Esophagus mucosa (tissue), 1 donor: ENCODE measurements at regions not wholly inside any gene's neighbourhood (a gene's known extent, or its start where the extent isn't known, plus 50 kb on each side); places are given as distances from the start of the nearest gene placed in this dataset.

Experiments used
- ATAC-seq: fragments of 200-7000 bp; cut with Tn5 transposase; one replicate; pipeline ENCODE4 v1.9.1; 2020
- donor health status: DM: yes; HTN: yes; CAD: no.

GRCh38 chr12:77489331-77489970, 341.2 kb upstream of the NAV3 start:
- no peak for ATAC-seq

DNA sequence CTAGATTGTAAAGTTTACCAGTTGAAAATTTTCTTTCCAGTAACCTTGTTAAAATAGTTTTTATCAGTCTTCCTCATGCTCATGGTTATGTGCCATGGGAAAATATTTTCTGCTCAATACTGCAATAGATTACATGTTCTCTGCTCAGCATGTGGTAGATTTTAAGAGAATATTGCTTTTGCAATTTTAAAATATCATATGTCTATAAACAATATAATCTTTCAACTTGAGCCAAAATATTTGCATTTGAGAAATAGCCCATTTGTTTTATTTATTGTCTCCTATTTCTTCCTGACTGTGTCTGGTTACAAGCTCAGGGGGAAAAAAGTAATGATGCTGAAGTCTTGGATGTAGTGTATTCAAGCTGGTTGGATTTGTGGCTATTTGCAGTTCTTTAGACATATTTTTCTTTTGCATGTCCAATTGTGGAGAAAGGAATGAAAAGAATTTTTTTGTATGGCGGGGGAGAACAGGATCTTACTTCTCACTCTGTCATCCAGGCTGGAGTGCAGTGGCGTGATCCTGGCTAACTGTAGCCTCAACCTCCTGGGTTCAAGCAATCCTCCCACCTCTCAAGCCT, 342.6 kb upstream of the NAV3 start:
- no peak for ATAC-seq

DNA sequence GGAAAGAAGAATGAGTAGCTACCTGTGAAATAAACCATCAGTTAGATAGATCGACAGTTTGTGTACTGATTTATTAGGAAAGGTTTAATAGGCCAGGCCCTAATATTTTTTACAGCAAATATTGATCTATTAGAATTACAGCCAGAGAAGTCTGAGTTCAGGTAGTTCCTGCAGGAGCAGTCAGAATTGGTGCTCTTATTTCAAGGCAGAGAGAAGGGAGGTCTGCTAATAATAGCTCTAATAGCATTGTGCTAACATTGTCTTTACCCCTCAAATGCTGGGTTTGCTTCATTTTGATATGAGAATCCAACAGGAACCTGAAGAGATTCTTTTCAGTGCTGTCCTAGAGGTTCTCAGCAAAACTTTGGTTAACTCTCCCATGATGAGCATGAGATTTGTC, 343.8 kb upstream of the NAV3 start:
- no peak for ATAC-seq

DNA sequence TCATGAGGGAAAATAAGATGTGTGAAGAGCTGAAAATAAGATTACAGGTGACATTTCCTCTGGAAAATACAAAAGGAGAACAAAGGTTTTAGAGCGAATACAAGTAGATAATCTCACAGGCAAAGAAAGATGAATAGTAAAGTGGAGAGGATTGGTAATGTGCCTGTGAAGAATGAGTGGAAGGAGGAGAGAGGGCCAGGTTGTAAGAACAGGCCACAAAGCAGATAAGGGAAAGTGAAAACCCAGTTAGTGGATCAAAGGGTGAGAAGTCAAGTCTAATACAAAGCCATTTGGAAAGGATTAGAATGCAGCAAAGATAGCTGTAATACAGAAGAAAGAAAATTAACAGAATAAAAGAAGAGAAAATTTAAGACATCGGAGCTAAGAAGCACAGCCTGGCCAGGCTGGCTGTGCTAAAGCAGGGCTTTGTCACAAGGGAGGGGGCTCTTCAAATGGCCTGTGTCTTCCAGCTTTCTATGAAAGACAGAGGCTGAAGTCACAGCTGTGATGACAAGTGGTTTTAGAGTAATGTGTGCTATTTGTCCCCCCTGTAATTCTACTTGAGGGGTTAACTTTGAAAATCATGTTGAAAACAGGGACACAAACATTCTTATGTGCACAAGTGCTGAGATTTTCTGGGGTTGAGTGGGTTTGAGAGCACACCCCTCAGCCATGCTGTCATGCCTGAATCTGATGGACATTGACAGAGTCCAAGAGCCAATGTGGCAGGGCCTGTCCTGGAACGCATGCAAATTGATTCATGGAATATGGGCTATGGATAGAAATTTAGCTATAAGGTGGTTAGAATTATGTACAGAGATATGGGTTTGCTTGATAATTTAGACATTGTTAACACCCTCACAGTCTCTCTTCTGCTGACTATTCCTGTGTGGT, 344.5 kb upstream of the NAV3 start:
- ATAC-seq = no peak

DNA sequence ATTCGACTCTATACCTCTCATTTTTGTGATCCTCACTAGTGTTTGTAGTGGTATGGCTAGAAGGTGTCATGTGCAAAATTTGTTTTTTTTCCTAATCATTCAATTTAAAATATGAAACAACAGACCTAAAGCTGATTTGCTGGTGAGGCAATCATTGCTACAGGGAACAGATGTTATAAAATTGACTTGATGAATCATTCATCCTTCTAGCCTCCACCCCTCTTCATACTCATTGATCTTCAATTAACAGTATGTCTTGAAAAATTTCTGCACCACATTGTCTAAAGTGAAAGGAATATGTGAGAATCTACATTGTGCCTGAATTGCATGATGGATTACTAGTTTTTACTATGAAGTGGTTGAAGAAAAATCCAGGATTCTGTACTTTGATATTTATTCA, 349.0 kb upstream of the NAV3 start:
- ATAC-seq = no peak

- no peak for ATAC-seq
These were observed 352.7 kb upstream of the NAV3 start for GRCh38 chr12:77477907-77478533.

DNA sequence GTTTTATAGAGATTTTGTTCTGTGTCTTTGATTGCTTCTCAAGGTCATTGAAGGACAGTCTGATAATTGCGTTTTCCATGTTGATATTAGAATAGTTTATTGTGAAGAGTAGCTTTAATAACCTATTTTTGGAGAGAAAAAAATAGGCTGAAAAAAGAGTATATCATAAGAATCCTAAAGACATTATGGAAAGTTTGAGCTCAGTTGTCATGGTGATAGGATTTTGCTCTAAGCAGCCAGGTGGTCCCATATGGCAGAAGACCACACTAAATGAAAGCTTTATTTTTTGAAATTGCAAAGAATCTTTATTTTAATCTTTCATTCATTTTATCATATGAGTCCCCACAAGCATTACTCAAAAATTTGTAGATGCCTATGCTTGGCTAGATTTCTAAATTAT, 358.9 kb upstream of the NAV3 start:
- ATAC-seq = no peak

GRCh38 chr12:77469578-77470333, 360.9 kb upstream of the NAV3 start:
- ATAC-seq = no peak

DNA sequence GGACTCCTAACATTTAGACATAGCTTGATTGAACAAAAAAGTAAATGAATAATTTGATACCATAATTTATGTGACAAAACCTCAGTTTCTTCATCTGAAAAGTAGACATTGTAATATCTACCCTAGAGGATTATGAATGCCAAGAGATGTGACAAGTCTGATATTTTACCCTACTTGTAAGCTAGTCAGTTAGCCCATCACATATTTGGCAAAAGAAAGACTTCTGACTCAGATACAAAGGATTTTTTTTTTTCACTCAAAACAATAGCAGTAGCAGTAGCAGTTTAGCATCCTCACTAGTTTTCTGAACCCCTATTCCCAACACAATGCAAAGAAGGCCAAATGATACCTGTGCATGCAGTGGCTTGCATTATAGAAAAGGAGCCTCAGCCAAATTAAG, 377.3 kb upstream of the E2F7 start:
- ATAC-seq = no peak

DNA sequence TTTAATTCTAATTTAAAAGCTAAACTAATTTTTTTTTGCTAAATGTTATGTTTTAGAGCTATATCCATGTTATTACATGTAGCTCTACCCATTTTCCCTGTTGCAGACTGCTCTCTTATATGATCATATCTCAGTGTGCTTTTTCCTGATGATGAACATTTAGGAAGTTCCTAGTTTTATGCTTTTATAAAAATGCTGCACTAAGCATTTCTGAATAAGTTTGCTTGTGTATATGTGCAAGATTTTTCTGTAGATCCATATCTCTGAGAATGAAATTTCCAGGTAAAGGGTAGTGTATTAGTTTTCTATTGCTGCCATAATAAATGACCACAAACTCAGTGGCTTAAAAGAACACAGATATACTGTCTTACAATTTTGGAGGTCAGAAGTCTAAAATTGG, 374.4 kb upstream of the E2F7 start:
- no peak for ATAC-seq

- no peak for ATAC-seq
These were observed 373.3 kb upstream of the E2F7 start for GRCh38 chr12:77438644-77439043.

GRCh38 chr12:77437206-77437605, 371.8 kb upstream of the E2F7 start:
- no peak for ATAC-seq

- ATAC-seq = no peak
These were observed 370.2 kb upstream of the E2F7 start for GRCh38 chr12:77435446-77436091.

- ATAC-seq = no peak
These were observed 368.4 kb upstream of the E2F7 start for GRCh38 chr12:77433799-77434198.

- no peak for ATAC-seq
These were observed 364.1 kb upstream of the E2F7 start for GRCh38 chr12:77429426-77429825.

GRCh38 chr12:77421152-77421551, 355.8 kb upstream of the E2F7 start:
- no peak for ATAC-seq

DNA sequence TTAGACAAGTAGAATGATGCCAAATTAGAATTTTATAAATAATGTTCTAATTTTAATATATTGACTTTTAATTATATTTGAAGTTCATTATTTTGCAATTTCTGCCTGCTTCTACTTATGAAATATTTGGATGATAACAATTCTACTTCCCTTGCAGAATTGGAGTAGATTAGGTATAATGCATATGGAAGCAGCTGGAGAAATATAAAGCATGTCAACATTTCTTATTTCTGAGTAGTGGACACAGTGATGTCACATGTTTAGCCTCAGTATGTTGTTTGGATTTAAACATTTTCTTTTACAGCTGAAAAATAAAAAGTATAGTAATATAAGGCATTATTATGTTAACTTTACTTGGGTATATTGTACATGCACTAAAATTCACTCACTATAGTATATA, 344.2 kb upstream of the E2F7 start:
- ATAC-seq = no peak

DNA sequence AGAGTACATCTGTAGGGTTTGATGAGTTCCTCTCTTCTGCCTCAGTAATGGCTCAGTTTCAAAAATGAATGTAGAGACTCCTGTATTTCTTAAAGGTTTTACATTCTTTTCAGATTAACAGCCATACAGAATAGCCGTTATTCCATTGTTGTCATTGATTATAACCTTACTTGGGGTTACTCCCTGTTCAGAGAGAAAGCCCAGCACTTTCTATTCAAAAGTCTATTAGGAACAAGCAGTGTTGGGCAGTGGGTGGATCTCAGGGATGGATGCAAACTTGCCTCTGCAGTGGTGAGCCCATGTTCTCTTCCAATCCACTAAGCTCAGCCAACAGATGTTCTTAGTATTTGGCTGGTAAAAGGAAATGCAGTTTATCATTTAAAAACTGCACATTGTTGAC, 342.6 kb upstream of the E2F7 start:
- no peak for ATAC-seq

GRCh38 chr12:77406219-77406905, 341.0 kb upstream of the E2F7 start:
- no peak for ATAC-seq

- ATAC-seq = no peak
These were observed 337.3 kb upstream of the E2F7 start for GRCh38 chr12:77402716-77403115.

DNA sequence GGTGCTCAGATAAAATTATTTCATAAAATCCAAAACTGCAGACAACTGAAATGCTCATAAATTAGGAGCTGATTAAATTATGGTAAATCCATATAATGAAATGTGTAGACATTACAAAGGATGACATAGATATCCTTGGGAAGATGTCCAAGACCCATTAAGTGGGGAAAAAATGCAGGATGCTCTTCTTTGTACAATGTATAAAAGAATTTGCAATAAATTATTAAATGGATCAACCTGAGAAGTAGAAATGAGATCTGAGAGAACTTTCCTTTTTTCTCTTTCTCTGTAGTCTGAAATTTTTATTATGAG, 336.4 kb upstream of the E2F7 start:
- no peak for ATAC-seq
